HuH-7.5 (cell line): ENCODE measurements at regions not wholly inside any gene's neighbourhood (a gene's known extent, or its start where the extent isn't known, plus 50 kb on each side); places are given as distances from the start of the nearest gene placed in this dataset.

Experiments used
- DNase-seq: peaks from one replicate; pipeline ENCODE4 v3.0.0; 2011; ENCODE audit warnings: low spot score

DNA sequence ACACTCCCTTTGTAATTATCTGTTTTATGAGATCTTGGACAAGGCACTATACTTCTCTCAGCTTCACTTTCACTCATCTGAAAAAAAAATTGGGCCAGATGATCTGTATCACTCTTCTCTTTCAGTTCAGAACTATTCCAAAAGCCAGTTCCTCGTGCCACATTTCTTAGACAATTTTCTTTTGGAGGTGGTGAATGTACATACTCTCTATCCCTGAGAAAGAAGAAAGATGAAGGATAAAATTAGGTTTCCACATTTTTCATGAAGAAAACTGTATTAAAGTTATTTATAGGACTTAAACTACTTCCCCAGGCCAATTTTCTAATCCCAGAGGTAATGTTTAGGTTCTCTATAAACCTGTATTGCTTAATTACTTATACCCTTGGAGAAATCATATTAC lies 171.6 kb downstream of the SLC6A15 start:
- no peak for DNase-seq

GRCh38 chr12:84740602-84741001 lies 172.0 kb downstream of the SLC6A15 start:
- no peak for DNase-seq

- no peak for DNase-seq
Observed at GRCh38 chr12:84738481-84738972, 174.1 kb downstream of the SLC6A15 start.

DNA sequence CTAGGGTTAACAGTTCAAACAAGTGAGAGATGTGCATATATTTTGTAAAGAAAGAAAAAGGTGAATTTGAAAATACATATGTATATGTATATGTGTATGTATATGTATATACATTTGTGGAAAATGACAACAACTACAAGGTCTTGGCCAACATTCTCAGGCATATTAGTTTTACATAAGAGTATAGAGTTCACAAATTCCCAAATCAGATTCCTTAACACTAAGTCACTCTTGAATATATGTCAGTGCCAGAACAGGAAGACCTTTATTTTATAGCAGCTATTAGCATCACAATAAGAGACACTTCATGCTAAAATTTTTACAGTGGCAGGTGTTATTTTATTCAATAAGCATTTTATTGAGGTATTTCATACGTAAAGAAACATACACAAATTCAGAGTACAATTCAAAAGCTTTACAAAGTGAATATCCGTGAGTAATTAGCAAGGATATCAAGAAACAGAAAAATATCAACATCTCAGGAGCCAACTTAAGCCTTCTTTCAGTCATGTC lies 179.7 kb downstream of the SLC6A15 start:
- DNase-seq: no peak

GRCh38 chr12:84730561-84731162 lies 181.9 kb downstream of the SLC6A15 start:
- DNase-seq: no peak

DNA sequence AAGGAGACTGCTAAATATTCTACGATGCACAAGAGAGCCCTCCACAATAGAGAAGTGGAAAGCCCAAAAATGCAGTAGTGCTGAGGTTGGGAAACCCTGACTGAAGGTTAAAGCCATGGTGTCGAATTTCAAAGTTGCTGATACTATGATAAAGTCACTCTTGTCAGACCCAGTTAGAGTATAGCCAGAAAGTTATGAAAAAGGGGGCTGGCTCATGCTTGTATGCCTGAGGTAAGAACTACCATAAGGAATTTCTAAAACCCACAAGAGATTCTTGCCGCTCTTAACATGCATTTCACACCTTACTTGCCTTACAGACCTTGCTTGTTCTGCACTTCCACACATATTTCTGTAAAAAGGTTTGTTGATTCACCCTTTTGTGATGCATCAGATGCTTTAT lies 184.6 kb downstream of the SLC6A15 start:
- DNase-seq: no peak

DNA sequence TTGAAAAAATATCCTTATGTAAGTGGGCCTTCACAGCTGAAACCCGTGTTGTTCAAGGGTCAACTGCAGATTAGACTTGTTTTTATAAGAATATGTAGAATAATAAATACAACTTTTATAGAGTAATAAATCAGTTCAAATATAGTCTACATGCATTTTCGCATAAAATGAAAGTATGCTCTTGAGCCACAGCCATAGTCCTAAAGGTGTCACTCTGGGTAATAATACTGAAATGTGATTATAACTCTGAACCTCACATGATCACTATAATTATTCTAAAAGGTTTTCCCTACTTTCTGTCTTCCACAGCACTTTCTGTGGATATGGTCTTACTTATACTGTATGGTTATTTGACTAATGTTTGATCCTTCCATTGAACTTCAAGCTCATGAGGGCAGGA lies 185.8 kb downstream of the SLC6A15 start:
- no peak for DNase-seq

- no peak for DNase-seq
Observed at GRCh38 chr12:84723988-84724387, 188.6 kb downstream of the SLC6A15 start.

GRCh38 chr12:84719997-84720396 lies 192.6 kb downstream of the SLC6A15 start:
- DNase-seq: no peak

DNA sequence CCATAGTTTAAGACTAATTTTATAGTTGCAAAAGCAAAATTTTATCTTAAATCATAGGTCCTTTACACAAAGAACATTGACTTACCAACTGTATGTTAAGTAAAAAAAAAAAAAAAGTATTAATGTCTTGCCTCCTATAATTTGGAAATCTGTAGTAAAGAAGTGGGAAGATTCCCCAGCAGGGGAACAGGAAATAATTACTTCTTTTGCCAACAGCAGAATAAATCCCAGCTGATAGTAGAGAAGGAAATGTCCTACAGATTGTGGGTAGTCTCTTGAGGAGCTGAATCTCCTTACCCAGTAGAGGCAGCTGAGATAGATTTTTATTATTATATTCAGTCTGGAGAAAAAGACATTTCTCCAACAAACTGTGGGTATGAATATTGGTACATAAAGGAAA lies 193.7 kb downstream of the SLC6A15 start:
- no peak for DNase-seq

DNA sequence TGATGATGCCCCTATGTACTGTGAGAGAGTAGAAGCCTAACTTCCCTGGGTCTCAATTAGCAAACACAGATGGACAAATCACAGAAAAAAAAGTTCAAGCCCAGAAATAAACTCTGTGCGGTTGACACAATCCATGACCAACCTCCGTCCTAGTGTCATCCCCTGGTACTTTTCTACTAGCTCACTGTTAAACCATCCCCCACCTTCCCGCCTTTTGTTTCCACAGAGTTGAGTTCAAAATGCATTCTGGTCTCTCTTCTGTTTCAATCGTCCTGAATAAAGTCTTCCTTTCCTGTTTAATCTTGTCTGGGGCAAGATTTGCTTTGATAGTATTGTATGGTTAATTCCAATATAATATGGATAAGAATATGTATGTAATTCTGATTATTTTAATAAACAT lies 199.9 kb downstream of the SLC6A15 start:
- DNase-seq: no peak

DNA sequence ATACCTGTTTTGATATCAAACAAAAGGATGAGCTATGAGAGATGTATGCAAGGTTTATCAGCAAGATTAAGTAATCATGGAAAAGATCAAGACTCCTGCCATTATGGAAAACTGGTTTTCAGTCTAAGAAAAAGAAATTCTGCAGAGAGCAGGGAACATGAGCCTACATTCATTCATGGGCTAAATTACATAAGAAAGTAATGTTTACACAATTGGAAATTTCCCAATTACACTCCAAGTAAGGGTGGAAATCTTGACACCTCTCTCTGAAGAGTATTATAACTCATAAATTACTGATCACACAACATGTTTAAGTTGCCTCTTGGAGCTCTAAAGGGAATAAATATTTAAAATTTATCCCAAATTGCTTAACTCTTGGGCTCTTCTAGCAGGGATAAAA lies 206.2 kb downstream of the SLC6A15 start:
- DNase-seq: no peak

- no peak for DNase-seq
Observed at GRCh38 chr12:84704856-84705255, 207.7 kb downstream of the SLC6A15 start.

- no peak for DNase-seq
Observed at GRCh38 chr12:84702001-84702400, 210.6 kb downstream of the SLC6A15 start.

DNA sequence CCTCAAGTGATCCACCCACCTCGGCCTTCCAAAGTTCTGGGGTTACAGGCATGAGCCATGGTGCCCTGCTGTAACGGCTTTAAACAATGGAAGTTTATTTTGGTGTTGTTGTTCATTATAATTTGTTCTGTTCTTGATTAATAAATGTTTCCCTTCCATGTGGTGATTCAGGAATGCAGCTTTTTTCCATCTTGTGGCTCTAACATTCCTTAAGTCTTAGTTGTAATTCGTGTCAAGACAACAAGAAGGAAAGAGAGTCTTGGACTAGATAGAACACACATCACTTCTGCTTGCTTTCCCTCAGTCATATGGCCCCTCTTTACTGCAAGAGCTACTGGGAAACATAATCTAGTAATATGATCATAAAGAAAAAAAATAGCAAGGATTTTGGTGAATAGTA lies 211.6 kb downstream of the SLC6A15 start:
- no peak for DNase-seq

DNA sequence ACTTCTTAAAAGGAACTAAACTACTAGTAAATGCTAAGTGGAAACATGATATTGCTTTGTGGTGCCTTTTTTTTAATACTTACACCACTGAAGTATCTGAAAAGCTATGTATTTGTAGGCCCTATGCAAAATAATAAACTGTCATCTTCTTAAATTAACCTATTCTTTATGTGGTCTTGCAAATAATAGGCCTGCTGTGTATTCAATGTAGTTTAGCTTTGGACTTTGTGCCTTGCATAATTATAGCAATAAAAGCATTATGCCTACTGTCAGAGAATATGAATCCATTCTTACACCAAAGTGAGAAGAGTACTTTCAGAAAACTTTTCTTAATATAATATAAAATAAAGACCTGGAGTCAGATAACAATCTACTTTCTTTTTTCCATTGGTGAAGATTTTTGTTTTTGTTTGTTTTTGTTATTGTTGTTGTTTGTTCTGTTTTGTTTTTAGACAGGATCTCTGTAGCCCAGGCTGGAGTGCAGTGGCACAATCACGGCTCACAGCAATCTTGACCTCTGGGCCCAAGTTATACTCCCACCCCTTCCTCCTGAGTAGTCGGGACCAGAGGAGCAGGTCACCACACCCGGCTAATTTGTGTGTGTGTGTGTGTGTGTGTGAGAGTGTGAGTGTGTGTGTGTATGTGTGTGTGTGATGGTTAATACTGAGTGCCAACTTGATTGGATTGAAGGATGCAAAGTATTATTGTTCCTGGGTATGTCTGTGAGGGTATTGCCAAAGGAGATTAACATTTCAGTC lies 213.8 kb downstream of the SLC6A15 start:
- DNase-seq: no peak

- DNase-seq: no peak
Observed at GRCh38 chr12:84696908-84697540, 215.6 kb downstream of the SLC6A15 start.

DNA sequence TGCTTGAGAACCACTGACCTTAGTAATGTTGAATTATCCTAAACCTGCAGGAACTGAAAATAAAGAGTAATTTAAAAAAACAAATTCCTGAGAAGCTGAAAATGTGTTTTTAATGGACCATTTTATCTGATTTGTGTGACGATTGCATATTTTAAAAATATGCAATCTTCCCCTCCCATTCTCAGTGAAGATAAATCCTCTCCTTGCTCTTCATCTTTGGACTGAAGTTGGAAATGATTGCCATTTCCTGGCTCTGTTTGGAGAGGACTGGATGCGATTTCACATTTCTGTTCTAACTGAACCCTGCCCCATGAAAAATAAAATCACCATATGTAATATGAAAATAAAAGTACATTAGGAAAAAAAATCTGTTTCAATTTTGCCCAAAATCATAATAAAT lies 216.3 kb downstream of the SLC6A15 start:
- no peak for DNase-seq

GRCh38 chr12:84694116-84694515 lies 218.5 kb downstream of the SLC6A15 start:
- DNase-seq: no peak

- DNase-seq: no peak
Observed at GRCh38 chr12:84692071-84692470, 220.5 kb downstream of the SLC6A15 start.

DNA sequence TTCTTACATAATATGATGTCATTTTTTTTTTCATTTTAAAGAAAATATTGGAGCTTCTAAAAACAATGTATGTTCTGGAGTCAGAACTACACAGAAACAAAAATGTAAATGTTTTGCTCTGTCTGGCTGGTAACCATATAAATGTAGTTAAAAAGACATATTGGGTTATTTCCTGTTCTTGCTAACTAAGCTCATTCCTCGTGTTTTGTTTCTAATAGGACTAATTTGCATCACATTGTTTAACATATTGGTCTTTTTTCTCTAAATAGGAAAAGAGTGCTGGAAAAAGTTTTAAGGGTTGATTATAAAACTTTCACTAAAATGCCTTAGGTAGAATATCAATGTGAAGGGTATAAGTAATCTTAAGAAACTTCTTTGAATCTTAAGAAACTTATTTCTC lies 221.3 kb downstream of the SLC6A15 start:
- no peak for DNase-seq

DNA sequence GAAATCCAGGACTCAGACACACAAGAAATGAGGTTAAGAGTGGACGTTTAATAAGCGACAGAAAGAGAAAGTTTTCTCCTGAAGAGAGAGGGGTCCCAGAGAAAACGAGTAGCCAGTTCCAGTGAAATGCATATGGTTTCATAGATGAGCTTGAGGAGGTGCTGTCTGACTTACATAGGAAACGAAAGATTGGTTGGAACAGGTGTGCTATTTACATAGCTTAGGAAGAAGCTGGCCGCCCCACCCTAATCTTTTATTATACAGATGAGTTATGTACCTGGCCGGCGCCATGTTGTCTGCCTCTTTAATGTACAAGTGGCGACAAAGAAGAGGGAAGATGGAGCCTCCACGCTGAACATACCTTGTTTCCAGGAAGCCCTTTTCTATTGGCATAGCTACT lies 223.0 kb downstream of the SLC6A15 start:
- no peak for DNase-seq

DNA sequence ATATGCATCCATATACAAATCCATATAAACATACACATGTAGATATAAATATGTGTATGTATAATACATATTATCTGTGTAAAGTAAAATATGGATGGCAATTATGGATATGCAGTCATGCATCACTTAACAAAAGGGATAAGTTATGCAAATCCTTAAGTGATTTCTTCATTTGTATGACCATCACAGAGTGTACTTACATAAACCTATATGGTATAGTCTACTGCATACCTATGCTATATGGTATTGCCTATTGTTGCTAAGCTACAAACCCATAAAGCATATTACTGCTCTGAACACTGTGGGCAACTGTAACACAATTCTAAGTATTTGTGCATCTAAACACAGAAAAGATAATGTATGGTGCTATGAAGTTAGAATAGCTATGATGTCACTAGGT lies 227.2 kb downstream of the SLC6A15 start:
- DNase-seq: no peak
